ENCODE measurements at regions not wholly inside any gene's neighbourhood (a gene's known extent, or its start where the extent isn't known, plus 50 kb on each side); places are given as distances from the start of the nearest gene placed in this dataset.
"Not testable (repeated sequence)": the region's sequence is repeated elsewhere in the genome, so short reads cannot be mapped to it uniquely, and the experiment has no call there.

- DNase-seq (ENCODE audit: low read depth in 2 of 2) = no peak
These were observed 672.7 kb downstream of the TBC1D22A start for GRCh38 chr22:47435204-47435487.

- DNase-seq (ENCODE audit: low read depth in 2 of 2) = no peak
These were observed 672.1 kb downstream of the TBC1D22A start for GRCh38 chr22:47434336-47435203.

- DNase-seq (ENCODE audit: low read depth in 2 of 2) = no peak
These were observed 671.2 kb downstream of the TBC1D22A start for GRCh38 chr22:47433627-47434026.

- DNase-seq (ENCODE audit: low read depth in 2 of 2) = no peak
These were observed 670.2 kb downstream of the TBC1D22A start for GRCh38 chr22:47432683-47433082.

- DNase-seq (ENCODE audit: low read depth in 2 of 2) = no peak
These were observed 661.7 kb downstream of the TBC1D22A start for GRCh38 chr22:47423861-47424820.

- DNase-seq (ENCODE audit: low read depth in 2 of 2) = no peak
These were observed 660.8 kb downstream of the TBC1D22A start for GRCh38 chr22:47423266-47423665.

GRCh38 chr22:47422736-47423135 is 660.3 kb downstream of the TBC1D22A start:
- no peak for DNase-seq (ENCODE audit: low read depth in 2 of 2)

GRCh38 chr22:47421846-47422245 is 659.4 kb downstream of the TBC1D22A start:
- no peak for DNase-seq (ENCODE audit: low read depth in 2 of 2)

- no peak for DNase-seq (ENCODE audit: low read depth in 2 of 2)
These were observed 657.8 kb downstream of the TBC1D22A start for GRCh38 chr22:47420211-47420610.

- no peak for DNase-seq (ENCODE audit: low read depth in 2 of 2)
These were observed 656.8 kb downstream of the TBC1D22A start for GRCh38 chr22:47419239-47419638.

GRCh38 chr22:47417699-47418098 is 655.2 kb downstream of the TBC1D22A start:
- DNase-seq (ENCODE audit: low read depth in 2 of 2) = no peak

GRCh38 chr22:47411006-47411405 is 648.6 kb downstream of the TBC1D22A start:
- DNase-seq (ENCODE audit: low read depth in 2 of 2) = no peak

GRCh38 chr22:47409539-47410275 is 647.3 kb downstream of the TBC1D22A start:
- DNase-seq (ENCODE audit: low read depth in 2 of 2) = no peak

- DNase-seq (ENCODE audit: low read depth in 2 of 2) = no peak
These were observed 646.0 kb downstream of the TBC1D22A start for GRCh38 chr22:47408409-47408808.

- DNase-seq (ENCODE audit: low read depth in 2 of 2) = no peak
These were observed 645.1 kb downstream of the TBC1D22A start for GRCh38 chr22:47407461-47408025.

- no peak for DNase-seq (ENCODE audit: low read depth in 2 of 2)
These were observed 644.4 kb downstream of the TBC1D22A start for GRCh38 chr22:47406896-47407295.

GRCh38 chr22:47406180-47406834 is 643.9 kb downstream of the TBC1D22A start:
- DNase-seq (ENCODE audit: low read depth in 2 of 2) = no peak

GRCh38 chr22:47405222-47405621 is 642.8 kb downstream of the TBC1D22A start:
- not testable (repeated sequence) for DNase-seq (ENCODE audit: low read depth in 2 of 2)

- no peak for DNase-seq (ENCODE audit: low read depth in 2 of 2)
These were observed 640.6 kb downstream of the TBC1D22A start for GRCh38 chr22:47402876-47403525.

- DNase-seq (ENCODE audit: low read depth in 2 of 2) = no peak
These were observed 639.7 kb downstream of the TBC1D22A start for GRCh38 chr22:47401976-47402770.
